Mucosa of stomach (tissue), 1 donor: ENCODE measurements at regions not wholly inside any gene's neighbourhood (a gene's known extent, or its start where the extent isn't known, plus 50 kb on each side); places are given as distances from the start of the nearest gene placed in this dataset.

Experiments used
- H3K27me3 ChIP-seq: one replicate; pipeline ENCODE4 v1.7.0; 2013; ENCODE audit warnings: mild to moderate bottlenecking, low read length; ENCODE audit not compliant: control insufficient read depth, insufficient read depth
- H3K36me3 ChIP-seq: one replicate; pipeline ENCODE4 v1.7.0; 2013; ENCODE audit warnings: low read length; ENCODE audit not compliant: control insufficient read depth, insufficient read depth
- H3K4me1 ChIP-seq: one replicate; pipeline ENCODE4 v1.7.0; 2013; ENCODE audit warnings: mild to moderate bottlenecking, low read length; ENCODE audit not compliant: control insufficient read depth, insufficient read depth
- H3K4me3 ChIP-seq: one replicate; pipeline ENCODE4 v1.7.0; 2013; ENCODE audit warnings: low read length
- H3K9ac ChIP-seq: one replicate; pipeline ENCODE4 v1.7.0; 2013; ENCODE audit warnings: mild to moderate bottlenecking, low read length, moderate library complexity
- H3K9me3 ChIP-seq: one replicate; pipeline ENCODE4 v1.7.0; 2013; ENCODE audit warnings: mild to moderate bottlenecking, low read length, moderate library complexity; ENCODE audit not compliant: control insufficient read depth
- donor health status: Pancreatic carcinoma.

GRCh38 chr6:119483908-119484307, 134.3 kb upstream of the MAN1A1 start:
- no peak overlapping the region for H3K4me3 ChIP-seq
- H3K9ac ChIP-seq: no peak overlapping the region
- no peaks in the 10 kb centered on the region for H3K4me1 ChIP-seq
- no peaks in the 10 kb centered on the region for H3K36me3 ChIP-seq
- no peaks in the 10 kb centered on the region for H3K9me3 ChIP-seq
- H3K27me3 ChIP-seq: no peaks in the 10 kb centered on the region

GRCh38 chr6:119482850-119483285, 133.3 kb upstream of the MAN1A1 start:
- H3K4me1 ChIP-seq: no peaks in the 10 kb centered on the region
- H3K9ac ChIP-seq: no peak overlapping the region
- H3K27me3 ChIP-seq: no peaks in the 10 kb centered on the region
- H3K4me3 ChIP-seq: no peak overlapping the region
- no peaks in the 10 kb centered on the region for H3K36me3 ChIP-seq
- H3K9me3 ChIP-seq: no peaks in the 10 kb centered on the region

GRCh38 chr6:119481976-119482375, 132.4 kb upstream of the MAN1A1 start:
- H3K4me1 ChIP-seq: no peaks in the 10 kb centered on the region
- H3K27me3 ChIP-seq: no peaks in the 10 kb centered on the region
- H3K36me3 ChIP-seq: no peaks in the 10 kb centered on the region
- H3K9me3 ChIP-seq: no peaks in the 10 kb centered on the region
- H3K4me3 ChIP-seq: no peak overlapping the region
- H3K9ac ChIP-seq: no peak overlapping the region

GRCh38 chr6:119480961-119481497, 131.5 kb upstream of the MAN1A1 start:
- Histone ChIP-seq H3K9ac (no peak overlapping the region), H3K4me3 (no peak overlapping the region), H3K4me1 (no peaks in the 10 kb centered on the region), H3K36me3 (no peaks in the 10 kb centered on the region), H3K27me3 (no peaks in the 10 kb centered on the region), H3K9me3 (no peaks in the 10 kb centered on the region)

GRCh38 chr6:119479860-119480655, 130.5 kb upstream of the MAN1A1 start:
- no peaks in the 10 kb centered on the region for H3K27me3 ChIP-seq
- no peak overlapping the region for H3K9ac ChIP-seq
- H3K9me3 ChIP-seq: no peaks in the 10 kb centered on the region
- no peak overlapping the region for H3K4me3 ChIP-seq
- no peaks in the 10 kb centered on the region for H3K36me3 ChIP-seq
- H3K4me1 ChIP-seq: no peaks in the 10 kb centered on the region

GRCh38 chr6:119476554-119476953, 127.0 kb upstream of the MAN1A1 start:
- no peak overlapping the region for H3K4me3 ChIP-seq

GRCh38 chr6:119476024-119476423, 126.5 kb upstream of the MAN1A1 start:
- no peak overlapping the region for H3K9ac ChIP-seq
- H3K9me3 ChIP-seq: no peaks in the 10 kb centered on the region
- no peaks in the 10 kb centered on the region for H3K4me1 ChIP-seq
- H3K27me3 ChIP-seq: no peaks in the 10 kb centered on the region
- no peaks in the 10 kb centered on the region for H3K36me3 ChIP-seq
- H3K4me3 ChIP-seq: no peak overlapping the region

More at GRCh38 chr6:119476554-119476953, 127.0 kb upstream of the MAN1A1 start:
- no peak overlapping the region for H3K9ac ChIP-seq
- H3K9me3 ChIP-seq: no peaks in the 10 kb centered on the region
- no peaks in the 10 kb centered on the region for H3K36me3 ChIP-seq
- H3K4me1 ChIP-seq: no peaks in the 10 kb centered on the region
- no peaks in the 10 kb centered on the region for H3K27me3 ChIP-seq

- Histone ChIP-seq H3K9ac (no peak overlapping the region), H3K4me1 (no peaks in the 10 kb centered on the region), H3K36me3 (no peaks in the 10 kb centered on the region), H3K9me3 (no peaks in the 10 kb centered on the region), H3K27me3 (no peaks in the 10 kb centered on the region), H3K4me3 (no peak overlapping the region)
Observed at GRCh38 chr6:119470893-119471542, 121.5 kb upstream of the MAN1A1 start.

- Histone ChIP-seq H3K36me3 (no peaks in the 10 kb centered on the region), H3K4me1 (no peaks in the 10 kb centered on the region), H3K4me3 (no peak overlapping the region), H3K9ac (no peak overlapping the region), H3K27me3 (no peaks in the 10 kb centered on the region), H3K9me3 (no peaks in the 10 kb centered on the region)
Observed at GRCh38 chr6:119467488-119468081, 118.0 kb upstream of the MAN1A1 start.

- Histone ChIP-seq H3K27me3 (no peaks in the 10 kb centered on the region), H3K9ac (no peak overlapping the region), H3K9me3 (no peaks in the 10 kb centered on the region), H3K36me3 (no peaks in the 10 kb centered on the region), H3K4me1 (no peaks in the 10 kb centered on the region), H3K4me3 (no peak overlapping the region)
Observed at GRCh38 chr6:119466226-119466625, 116.7 kb upstream of the MAN1A1 start.

GRCh38 chr6:119463081-119463626, 113.6 kb upstream of the MAN1A1 start:
- Histone ChIP-seq H3K9me3 (no peaks in the 10 kb centered on the region), H3K9ac (no peak overlapping the region), H3K36me3 (no peaks in the 10 kb centered on the region), H3K4me3 (no peak overlapping the region), H3K4me1 (no peaks in the 10 kb centered on the region), H3K27me3 (no peaks in the 10 kb centered on the region)

GRCh38 chr6:119461187-119461586, 111.6 kb upstream of the MAN1A1 start:
- H3K9ac ChIP-seq: no peak overlapping the region
- no peak overlapping the region for H3K4me3 ChIP-seq
- H3K4me1 ChIP-seq: no peaks in the 10 kb centered on the region
- H3K9me3 ChIP-seq: no peaks in the 10 kb centered on the region
- H3K27me3 ChIP-seq: no peaks in the 10 kb centered on the region
- H3K36me3 ChIP-seq: no peaks in the 10 kb centered on the region
